Panc1 (cell line): ENCODE measurements at regions not wholly inside any gene's neighbourhood (a gene's known extent, or its start where the extent isn't known, plus 50 kb on each side); places are given as distances from the start of the nearest gene placed in this dataset.
A peak's percentile ranks its signal among the peaks of the same experiment; 100 is the strongest.

Source experiments
- ATAC-seq: fragments of 200-7000 bp; cut with Tn5 transposase; 2 replicates; pipeline ENCODE4 v1.9.1; 2020; ENCODE audit warnings: mild to moderate bottlenecking, moderate library complexity
- BruUV-seq: library from RNA; stranded (reverse); fragments of 400-500 nt; replicated peaks from 2 replicates; lab custom pipeline; 2021; lab: Mats Ljungman, UMichigan
- CTCF ChIA-PET: fragments of 300-600 bp; sonication (Branson Sonifier 250); formaldehyde crosslinking; loops from one replicate; lab custom pipeline; 2022; ENCODE audit warnings: antibody characterized with exemption; lab: Charles Lee
- POLR2A ChIA-PET: fragments of 300-600 bp; sonication (Branson Sonifier 250); formaldehyde crosslinking; loops from one replicate; lab custom pipeline; 2022; ENCODE audit warnings: antibody characterized with exemption; lab: Charles Lee
- DNase-seq: peaks from one replicate; pipeline ENCODE4 v3.0.0-alpha.2; 2010; ENCODE audit warnings: low read depth, low spot score
- H3K27ac ChIP-seq: 2 replicates; pipeline ENCODE4 v1.5.1; 2011; ENCODE audit warnings: mild to moderate bottlenecking, low read length, inconsistent platforms
- H3K27me3 ChIP-seq: fragments of 200-500 bp; sonication (Bioruptor generic); 2 replicates; pipeline ENCODE4 v1.6.0; 2014; ENCODE audit warnings: low read length, inconsistent platforms; ENCODE audit not compliant: control insufficient read depth, insufficient read depth
- H3K36me3 ChIP-seq: fragments of 200-500 bp; sonication (Bioruptor generic); 2 replicates; pipeline ENCODE4 v1.5.1; 2014; ENCODE audit warnings: inconsistent platforms, mild to moderate bottlenecking, low read length, moderate library complexity; ENCODE audit not compliant: control insufficient read depth, insufficient read depth
- H3K4me1 ChIP-seq: 2 replicates; pipeline ENCODE4 v1.5.1; 2011; ENCODE audit warnings: inconsistent platforms, mild to moderate bottlenecking, low read length, moderate library complexity; ENCODE audit not compliant: control insufficient read depth, insufficient read depth
- H3K4me3 ChIP-seq, 2 experiments: 2 replicates each; pipeline ENCODE4 v1.5.1; 2011 to 2012; ENCODE audit warnings: low read depth in 2 of 2, low read length in 2 of 2, mild to moderate bottlenecking in 2 of 2, inconsistent platforms in 1 of 2, moderate library complexity in 1 of 2
- H3K9me3 ChIP-seq: fragments of 200-500 bp; sonication (Bioruptor generic); 2 replicates; pipeline ENCODE4 v1.5.1; 2014; ENCODE audit warnings: low read depth, mild to moderate bottlenecking, inconsistent platforms, low read length, moderate library complexity; ENCODE audit not compliant: control insufficient read depth, insufficient read depth
- POLR2AphosphoS5 ChIP-seq: IDR thresholded peaks from 2 replicates; pipeline ENCODE4 v1.6.1; 2012; ENCODE audit warnings: mild to moderate bottlenecking, low read depth, low read length, moderate library complexity
- SIN3A ChIP-seq: IDR thresholded peaks from 2 replicates; pipeline ENCODE4 v1.6.1; 2012; ENCODE audit warnings: low read depth, mild to moderate bottlenecking, low read length, moderate library complexity, borderline replicate concordance; ENCODE audit not compliant: insufficient read depth
- TCF7L2 ChIP-seq: IDR thresholded peaks from 2 replicates; pipeline ENCODE4 v1.6.1; 2011; ENCODE audit warnings: mild to moderate bottlenecking, low read depth, low read length, inconsistent platforms
- in situ Hi-C: cut with HindIII; loops from 2 replicates; pipeline ENCODE4 v1.10.0; 2016; ENCODE audit warnings: low sequenced_read_pairs, low pct_unique_long_range_greater_than_20kb
- intact Hi-C: fragments of 100-400 bp; cut with micrococcal nuclease; formaldehyde crosslinking; loops from one replicate; pipeline ENCODE4 v1.10.0; 2022; ENCODE audit not compliant: unreplicated experiment
- TF ChIP-seq, protein P1 (sequence below): fragments of 450-650 bp; IDR thresholded peaks from 2 replicates; pipeline ENCODE4 v1.5.1; 2017; ENCODE audit warnings: mild to moderate bottlenecking
- TF ChIP-seq, protein P2 (sequence below), 2 experiments: IDR thresholded peaks; 2 replicates each; pipeline ENCODE4 v1.6.1; 2011 to 2012; ENCODE audit warnings: low read depth in 2 of 2, control low read depth in 1 of 2, low read length in 1 of 2, mild to moderate bottlenecking in 1 of 2, moderate library complexity in 1 of 2; ENCODE audit not compliant: insufficient read depth in 1 of 2

DNA sequence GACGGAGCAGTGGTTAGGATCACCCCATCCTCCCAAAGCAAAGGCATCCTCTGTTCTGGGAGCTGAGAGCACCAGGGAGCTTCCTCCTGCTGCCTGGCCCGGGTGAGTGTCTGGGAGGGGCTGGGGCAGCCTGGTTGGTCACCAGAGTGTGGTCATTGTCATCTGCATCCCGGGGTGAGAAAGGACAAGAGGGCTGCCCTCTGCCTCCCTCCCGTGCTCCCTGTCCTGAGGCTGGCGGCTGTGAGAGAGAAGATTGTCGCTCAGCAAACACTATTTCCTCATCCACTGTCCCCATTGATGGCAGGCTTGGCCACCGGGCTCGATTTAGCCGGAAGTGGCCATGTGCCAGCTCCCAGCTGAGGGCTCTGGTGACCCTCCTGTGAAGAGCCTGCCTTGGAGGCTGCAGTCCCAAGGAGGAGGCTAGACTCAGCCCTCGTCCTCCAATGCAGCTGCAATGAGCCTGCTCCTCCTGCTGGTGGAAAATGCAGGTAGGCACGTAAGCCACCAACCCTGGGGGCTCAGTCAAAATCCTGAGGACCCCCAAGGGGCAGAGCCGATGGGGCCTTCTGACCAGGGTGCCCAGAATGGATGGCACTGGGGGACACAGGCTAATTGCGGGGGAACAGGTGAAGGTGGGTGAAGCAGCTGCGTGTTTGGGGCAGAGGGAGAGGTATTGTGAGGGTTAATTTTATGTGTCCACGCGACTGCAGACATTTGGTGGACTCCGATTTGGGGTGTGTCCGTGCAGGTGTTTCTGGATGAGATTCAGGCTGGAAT is 155.7 kb downstream of the KIF26A start:
- ATAC-seq, result no peak
- Histone ChIP-seq H3K27ac (no peak overlapping the region), H3K27me3 (no peaks in the 10 kb centered on the region), H3K36me3 (no peaks in the 10 kb centered on the region), H3K9me3 (no peaks in the 10 kb centered on the region), H3K4me1 (no peaks in the 10 kb centered on the region), H3K4me3 (no peak overlapping the region)
- in situ Hi-C loops (no loop called here), intact Hi-C loops (no loop called here)
- CTCF ChIA-PET, result no interaction called here
- no peak for TF ChIP-seq POLR2AphosphoS5
- TF ChIP-seq, protein P1, sequence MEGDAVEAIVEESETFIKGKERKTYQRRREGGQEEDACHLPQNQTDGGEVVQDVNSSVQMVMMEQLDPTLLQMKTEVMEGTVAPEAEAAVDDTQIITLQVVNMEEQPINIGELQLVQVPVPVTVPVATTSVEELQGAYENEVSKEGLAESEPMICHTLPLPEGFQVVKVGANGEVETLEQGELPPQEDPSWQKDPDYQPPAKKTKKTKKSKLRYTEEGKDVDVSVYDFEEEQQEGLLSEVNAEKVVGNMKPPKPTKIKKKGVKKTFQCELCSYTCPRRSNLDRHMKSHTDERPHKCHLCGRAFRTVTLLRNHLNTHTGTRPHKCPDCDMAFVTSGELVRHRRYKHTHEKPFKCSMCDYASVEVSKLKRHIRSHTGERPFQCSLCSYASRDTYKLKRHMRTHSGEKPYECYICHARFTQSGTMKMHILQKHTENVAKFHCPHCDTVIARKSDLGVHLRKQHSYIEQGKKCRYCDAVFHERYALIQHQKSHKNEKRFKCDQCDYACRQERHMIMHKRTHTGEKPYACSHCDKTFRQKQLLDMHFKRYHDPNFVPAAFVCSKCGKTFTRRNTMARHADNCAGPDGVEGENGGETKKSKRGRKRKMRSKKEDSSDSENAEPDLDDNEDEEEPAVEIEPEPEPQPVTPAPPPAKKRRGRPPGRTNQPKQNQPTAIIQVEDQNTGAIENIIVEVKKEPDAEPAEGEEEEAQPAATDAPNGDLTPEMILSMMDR, result no peak; the same call in 1 of the 2 replicates
- TF ChIP-seq, protein P2, sequence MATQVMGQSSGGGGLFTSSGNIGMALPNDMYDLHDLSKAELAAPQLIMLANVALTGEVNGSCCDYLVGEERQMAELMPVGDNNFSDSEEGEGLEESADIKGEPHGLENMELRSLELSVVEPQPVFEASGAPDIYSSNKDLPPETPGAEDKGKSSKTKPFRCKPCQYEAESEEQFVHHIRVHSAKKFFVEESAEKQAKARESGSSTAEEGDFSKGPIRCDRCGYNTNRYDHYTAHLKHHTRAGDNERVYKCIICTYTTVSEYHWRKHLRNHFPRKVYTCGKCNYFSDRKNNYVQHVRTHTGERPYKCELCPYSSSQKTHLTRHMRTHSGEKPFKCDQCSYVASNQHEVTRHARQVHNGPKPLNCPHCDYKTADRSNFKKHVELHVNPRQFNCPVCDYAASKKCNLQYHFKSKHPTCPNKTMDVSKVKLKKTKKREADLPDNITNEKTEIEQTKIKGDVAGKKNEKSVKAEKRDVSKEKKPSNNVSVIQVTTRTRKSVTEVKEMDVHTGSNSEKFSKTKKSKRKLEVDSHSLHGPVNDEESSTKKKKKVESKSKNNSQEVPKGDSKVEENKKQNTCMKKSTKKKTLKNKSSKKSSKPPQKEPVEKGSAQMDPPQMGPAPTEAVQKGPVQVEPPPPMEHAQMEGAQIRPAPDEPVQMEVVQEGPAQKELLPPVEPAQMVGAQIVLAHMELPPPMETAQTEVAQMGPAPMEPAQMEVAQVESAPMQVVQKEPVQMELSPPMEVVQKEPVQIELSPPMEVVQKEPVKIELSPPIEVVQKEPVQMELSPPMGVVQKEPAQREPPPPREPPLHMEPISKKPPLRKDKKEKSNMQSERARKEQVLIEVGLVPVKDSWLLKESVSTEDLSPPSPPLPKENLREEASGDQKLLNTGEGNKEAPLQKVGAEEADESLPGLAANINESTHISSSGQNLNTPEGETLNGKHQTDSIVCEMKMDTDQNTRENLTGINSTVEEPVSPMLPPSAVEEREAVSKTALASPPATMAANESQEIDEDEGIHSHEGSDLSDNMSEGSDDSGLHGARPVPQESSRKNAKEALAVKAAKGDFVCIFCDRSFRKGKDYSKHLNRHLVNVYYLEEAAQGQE (IDR thresholded peaks at IDR 0.05; ENCODE audit: insufficient read depth in 1 of 2, low read depth in 2 of 2, low read length in 1 of 2), result no peak
- no peak for TF ChIP-seq SIN3A
- no peak for TF ChIP-seq TCF7L2
- DNase-seq, result no peak
- POLR2A ChIA-PET, result no interaction called here
- BruUV-seq, result no TSS peak

DNA sequence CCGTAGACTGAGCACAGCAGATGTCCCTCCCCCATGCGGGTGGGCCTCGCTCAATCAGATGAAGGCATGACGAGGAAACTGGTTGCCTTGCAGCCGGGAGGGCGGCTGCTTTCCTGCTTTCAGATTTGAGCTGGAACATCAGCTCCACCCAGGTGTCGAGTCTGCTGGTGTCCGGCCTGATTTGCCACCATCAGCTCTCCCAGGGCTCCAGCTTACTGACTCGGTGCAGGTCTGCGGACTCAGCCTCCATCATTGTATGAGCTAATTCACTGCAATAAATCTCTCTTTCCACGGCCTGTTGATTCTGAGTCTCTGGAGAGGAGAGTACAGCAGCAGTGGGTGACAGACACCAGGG is 156.2 kb downstream of the KIF26A start:
- no peaks in the 10 kb centered on the region for H3K4me1 ChIP-seq
- ATAC-seq, result peak; percentile 24; the same call in 1 of the 2 replicates
- H3K27ac ChIP-seq, result no peak overlapping the region
- intact Hi-C loops (no loop called here), in situ Hi-C loops (no loop called here)
- no peaks in the 10 kb centered on the region for H3K27me3 ChIP-seq
- no peak overlapping the region for H3K4me3 ChIP-seq
- no peak for TF ChIP-seq TCF7L2
- TF ChIP-seq, protein P1, result no peak
- no peak for TF ChIP-seq SIN3A
- TF ChIP-seq, protein P2 (IDR thresholded peaks at IDR 0.05; ENCODE audit: insufficient read depth in 1 of 2, low read depth in 2 of 2, low read length in 1 of 2), result no peak
- no peak for TF ChIP-seq POLR2AphosphoS5
- ChIA-PET CTCF (no interaction called here), POLR2A (no interaction called here)
- no peak for DNase-seq
- no peaks in the 10 kb centered on the region for H3K36me3 ChIP-seq
- no peaks in the 10 kb centered on the region for H3K9me3 ChIP-seq
- no TSS peak for BruUV-seq
